H1 (cell line): ENCODE measurements at regions not wholly inside any gene's neighbourhood (a gene's known extent, or its start where the extent isn't known, plus 50 kb on each side); places are given as distances from the start of the nearest gene placed in this dataset.

Experiments used
- ATF2 ChIP-seq: IDR thresholded peaks from 2 replicates; pipeline ENCODE4 v1.6.1; 2012; ENCODE audit warnings: low read length, inconsistent platforms

DNA sequence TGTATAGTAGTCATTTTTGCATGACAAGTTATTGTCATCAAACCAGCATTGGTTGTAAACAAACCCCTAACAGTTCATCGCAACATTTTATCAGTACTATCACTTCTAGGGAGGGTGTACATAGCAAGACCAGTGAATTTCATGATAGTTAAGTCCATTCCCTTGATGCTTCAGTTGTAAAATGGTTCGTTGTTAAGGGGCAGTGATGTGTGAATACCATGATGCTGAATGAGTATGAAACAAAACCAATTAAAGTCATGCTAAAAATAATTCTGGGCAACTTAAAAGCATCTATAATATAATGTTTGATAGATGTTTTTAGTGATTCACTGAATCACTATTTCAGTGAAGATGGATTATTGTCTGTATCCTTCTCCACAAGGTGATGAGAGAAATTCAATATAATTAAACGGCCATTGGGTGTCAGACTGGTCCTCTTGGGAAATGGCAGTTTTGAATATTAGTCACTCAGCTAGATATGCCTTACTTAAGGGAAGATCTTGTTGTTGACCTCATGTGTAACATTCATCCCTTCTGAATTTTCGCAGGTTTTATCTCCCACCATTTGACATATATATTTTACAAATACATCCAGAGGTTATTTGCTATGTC, 742.2 kb upstream of the TMPRSS15 start (continued):
- TF ChIP-seq ATF2: no peak
